ENCODE measurements at regions not wholly inside any gene's neighbourhood (a gene's known extent, or its start where the extent isn't known, plus 50 kb on each side); places are given as distances from the start of the nearest gene placed in this dataset.

DNA sequence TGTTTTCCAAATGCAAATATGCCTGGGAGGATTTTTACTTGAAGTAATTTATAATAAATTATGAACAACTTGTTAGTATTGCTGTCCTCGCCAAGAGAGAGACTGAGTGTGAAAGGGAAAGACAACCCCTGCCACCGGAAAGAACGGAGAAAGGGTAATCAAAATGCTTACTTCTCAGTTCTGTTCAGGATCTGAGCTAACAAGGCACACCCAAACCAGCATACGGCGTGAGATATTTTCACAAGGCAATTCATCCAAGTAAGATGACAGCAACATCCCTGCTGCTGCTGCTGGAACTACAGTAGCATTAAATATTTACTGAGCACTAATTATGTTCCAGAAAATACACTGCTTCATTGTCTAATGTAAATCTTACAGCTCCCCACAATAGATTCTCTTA, 96.1 kb downstream of the KBTBD8 start:
- intact Hi-C loops (cut with DNase I; ENCODE audit: low total_unique reads), result no loop called here
- no peak for DNase-seq (ENCODE audit: low spot score in 2 of 2)
- TF ChIP-seq, protein P1, sequence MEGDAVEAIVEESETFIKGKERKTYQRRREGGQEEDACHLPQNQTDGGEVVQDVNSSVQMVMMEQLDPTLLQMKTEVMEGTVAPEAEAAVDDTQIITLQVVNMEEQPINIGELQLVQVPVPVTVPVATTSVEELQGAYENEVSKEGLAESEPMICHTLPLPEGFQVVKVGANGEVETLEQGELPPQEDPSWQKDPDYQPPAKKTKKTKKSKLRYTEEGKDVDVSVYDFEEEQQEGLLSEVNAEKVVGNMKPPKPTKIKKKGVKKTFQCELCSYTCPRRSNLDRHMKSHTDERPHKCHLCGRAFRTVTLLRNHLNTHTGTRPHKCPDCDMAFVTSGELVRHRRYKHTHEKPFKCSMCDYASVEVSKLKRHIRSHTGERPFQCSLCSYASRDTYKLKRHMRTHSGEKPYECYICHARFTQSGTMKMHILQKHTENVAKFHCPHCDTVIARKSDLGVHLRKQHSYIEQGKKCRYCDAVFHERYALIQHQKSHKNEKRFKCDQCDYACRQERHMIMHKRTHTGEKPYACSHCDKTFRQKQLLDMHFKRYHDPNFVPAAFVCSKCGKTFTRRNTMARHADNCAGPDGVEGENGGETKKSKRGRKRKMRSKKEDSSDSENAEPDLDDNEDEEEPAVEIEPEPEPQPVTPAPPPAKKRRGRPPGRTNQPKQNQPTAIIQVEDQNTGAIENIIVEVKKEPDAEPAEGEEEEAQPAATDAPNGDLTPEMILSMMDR (IDR thresholded peaks at IDR 0.05), result no peak
- TF ChIP-seq POLR2A (IDR thresholded peaks at IDR 0.05), result no peak
- 30 to 35% methylated on average over 5 of the region's 5 CpGs for WGBS, 2 donors
- H3K4me3 ChIP-seq (ENCODE audit: low read depth, poor library complexity, severe bottlenecking), result no peak overlapping the region

DNA sequence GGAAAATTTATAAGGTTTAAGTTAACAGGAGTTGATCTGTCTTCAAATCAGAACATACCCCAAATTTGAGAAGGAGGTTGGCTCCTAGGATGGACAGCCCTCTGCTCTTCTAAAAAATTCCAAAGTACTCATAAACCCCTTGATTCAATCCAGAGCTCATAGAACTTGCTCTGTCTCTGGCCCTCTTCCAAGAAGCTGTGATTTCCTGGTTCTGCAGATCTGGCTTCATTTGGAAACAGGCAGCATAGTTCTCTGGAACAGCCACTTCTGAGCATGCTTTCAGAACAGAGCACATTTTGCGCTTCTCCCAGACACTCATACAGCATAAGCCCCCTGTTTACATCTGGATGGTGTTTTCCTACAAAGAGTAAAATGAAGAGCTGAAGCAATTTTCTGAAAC, 96.7 kb downstream of the KBTBD8 start:
- 42 to 46% methylated on average over 1 of the region's 1 CpG for WGBS, 2 donors
- no peak for TF ChIP-seq POLR2A (IDR thresholded peaks at IDR 0.05)
- TF ChIP-seq, protein P1 (IDR thresholded peaks at IDR 0.05), result no peak
- intact Hi-C loops (cut with DNase I; ENCODE audit: low total_unique reads), result no loop called here
- no peak overlapping the region for H3K4me3 ChIP-seq (ENCODE audit: low read depth, poor library complexity, severe bottlenecking)
- no peak for DNase-seq (ENCODE audit: low spot score in 2 of 2)

DNA sequence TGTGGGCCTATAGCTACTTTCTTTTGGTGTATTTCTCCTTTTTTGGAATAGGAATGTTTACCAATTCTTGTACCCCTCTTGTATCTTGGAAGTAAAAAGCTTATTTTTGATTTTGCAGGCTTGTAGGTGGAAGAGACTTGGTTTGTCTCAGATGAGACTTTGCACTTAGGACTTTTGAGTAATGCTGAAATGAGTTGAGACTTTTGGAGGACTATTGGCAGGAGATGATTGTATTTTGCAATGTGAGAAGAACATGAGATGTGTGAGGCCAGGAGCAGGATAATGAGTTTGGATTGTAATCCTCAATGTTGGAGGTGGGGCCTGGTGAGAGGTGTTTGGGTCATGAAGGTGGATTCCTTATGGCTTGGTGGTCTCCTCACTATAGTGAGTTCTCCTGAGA, 106.3 kb downstream of the KBTBD8 start:
- no peak overlapping the region for H3K4me3 ChIP-seq (ENCODE audit: low read depth, poor library complexity, severe bottlenecking)
- DNase-seq (ENCODE audit: low spot score in 2 of 2), result no peak
- intact Hi-C loops (cut with DNase I; ENCODE audit: low total_unique reads), result no loop called here
- no peak for TF ChIP-seq POLR2A (IDR thresholded peaks at IDR 0.05)
- TF ChIP-seq, protein P1 (IDR thresholded peaks at IDR 0.05), result no peak

DNA sequence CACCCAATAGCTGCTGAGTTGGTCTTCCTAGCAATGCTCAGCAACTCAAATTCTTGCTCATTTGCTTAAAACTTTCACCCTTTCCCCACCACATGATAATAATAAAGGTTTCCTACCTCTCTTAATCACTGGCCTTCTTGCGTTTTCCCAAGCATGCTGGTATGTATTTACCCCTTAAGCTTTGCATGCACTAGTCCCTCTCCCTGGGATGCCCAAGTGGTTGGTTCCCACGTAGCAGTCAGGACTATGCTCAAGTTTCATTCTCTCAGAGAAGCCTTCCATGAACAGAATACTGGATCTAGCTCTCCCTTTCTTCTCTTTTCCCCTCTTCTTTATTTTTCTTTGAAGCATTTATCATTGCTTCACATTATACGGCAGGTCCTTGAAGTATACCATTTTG, 108.8 kb downstream of the KBTBD8 start:
- DNase-seq (ENCODE audit: low spot score in 2 of 2), result no peak
- TF ChIP-seq, protein P1 (IDR thresholded peaks at IDR 0.05), result no peak
- TF ChIP-seq POLR2A (IDR thresholded peaks at IDR 0.05), result no peak
- intact Hi-C loops (cut with DNase I; ENCODE audit: low total_unique reads), result no loop called here
- no peak overlapping the region for H3K4me3 ChIP-seq (ENCODE audit: low read depth, poor library complexity, severe bottlenecking)
- WGBS, 2 donors, result 61 to 63% methylated on average over 3 of the region's 3 CpGs

DNA sequence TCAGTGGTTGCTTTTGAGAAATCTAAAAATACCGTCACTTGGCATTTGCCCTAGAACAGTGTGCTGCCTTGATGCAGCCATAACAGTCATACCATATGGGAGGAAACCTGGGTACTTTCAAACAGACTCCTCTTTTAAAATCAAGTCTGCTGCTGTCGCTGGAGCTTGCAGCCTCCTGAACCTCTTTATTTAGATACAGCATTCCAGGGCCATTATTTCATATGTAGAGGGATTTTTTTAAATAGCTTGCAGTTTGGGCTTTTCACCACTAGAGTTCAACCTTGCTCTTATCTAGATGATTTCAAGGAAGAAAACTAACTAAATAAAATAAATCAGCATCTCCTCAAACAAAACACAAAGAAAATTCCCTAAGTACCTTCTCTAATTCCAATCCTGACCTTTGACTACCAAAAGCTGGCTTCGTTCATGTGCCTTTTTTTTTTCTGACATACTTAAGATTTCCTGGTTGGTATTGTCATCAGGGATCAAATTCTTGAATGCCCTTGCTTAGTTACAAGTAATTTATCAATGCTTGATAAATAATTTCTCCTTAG, 111.6 kb downstream of the KBTBD8 start:
- intact Hi-C loops (cut with DNase I; ENCODE audit: low total_unique reads), result loop anchor here (10.0 kb wide), 1 partner anchor 1765 kb away; no protein-coding TSS in a partner anchor
- no peak for TF ChIP-seq POLR2A (IDR thresholded peaks at IDR 0.05)
- TF ChIP-seq, protein P1 (IDR thresholded peaks at IDR 0.05), result no peak
- WGBS, 2 donors, result 28 to 29% methylated on average over 3 of the region's 3 CpGs
- DNase-seq (ENCODE audit: low spot score in 2 of 2), result no peak
- no peak overlapping the region for H3K4me3 ChIP-seq (ENCODE audit: low read depth, poor library complexity, severe bottlenecking)

DNA sequence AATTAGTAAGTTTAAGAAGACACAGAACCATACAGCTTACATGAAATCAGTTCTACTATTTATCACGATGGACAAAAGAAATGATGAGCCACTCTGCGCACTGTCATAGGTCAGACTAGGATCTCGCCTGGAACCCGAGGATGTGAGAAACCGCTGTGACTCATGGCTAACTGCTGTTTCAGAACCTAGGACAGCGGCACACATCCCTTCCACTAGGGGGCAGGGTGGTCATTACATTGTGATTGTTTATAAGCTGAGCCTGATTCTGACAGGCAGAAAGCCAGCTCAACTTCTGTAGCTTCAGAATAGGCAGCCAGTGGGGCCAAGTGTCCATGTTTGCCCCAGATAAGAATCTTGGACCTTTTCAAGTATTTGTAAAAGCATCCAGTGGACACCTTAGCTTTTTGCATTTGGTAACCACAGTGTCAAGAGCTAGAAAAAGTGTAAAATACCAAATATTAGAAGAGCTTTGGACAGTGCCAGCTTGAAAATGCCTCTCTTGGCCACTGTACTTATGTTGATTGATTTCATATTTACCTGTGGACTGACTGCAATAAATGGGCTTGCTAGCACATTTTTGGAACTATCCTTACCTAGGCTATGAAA, 115.8 kb downstream of the KBTBD8 start:
- peak; percentile 54 to 87 for DNase-seq (ENCODE audit: low spot score in 2 of 2)
- intact Hi-C loops (cut with DNase I; ENCODE audit: low total_unique reads), result loop anchor here (10.0 kb wide), 1 partner anchor 1761 kb away; no protein-coding TSS in a partner anchor
- WGBS, 2 donors, result 9 to 12% methylated on average over 6 of the region's 6 CpGs
- TF ChIP-seq POLR2A (IDR thresholded peaks at IDR 0.05), result no peak
- TF ChIP-seq, protein P1 (IDR thresholded peaks at IDR 0.05), result no peak
- H3K4me3 ChIP-seq (ENCODE audit: low read depth, poor library complexity, severe bottlenecking), result no peak overlapping the region

Data from lower leg skin (tissue), 4 donors.